Gastrocnemius medialis (tissue), 4 donors: ENCODE measurements at regions not wholly inside any gene's neighbourhood (a gene's known extent, or its start where the extent isn't known, plus 50 kb on each side); places are given as distances from the start of the nearest gene placed in this dataset.
"Not testable (repeated sequence)": the region's sequence is repeated elsewhere in the genome, so short reads cannot be mapped to it uniquely, and the experiment has no call there.

Experiments
- POLR2A ChIP-seq, 2 donors: fragments of 450-650 bp; IDR thresholded peaks; one replicate each; pipeline ENCODE4 v1.6.1; 2017; ENCODE audit warnings: antibody characterized with exemption in 2 of 2, mild to moderate bottlenecking in 2 of 2, moderate library complexity in 2 of 2
- TF ChIP-seq, protein P1 (sequence below), 5 experiments: fragments of 450-650 bp in 3 of 5; fragments of 200-600 bp in 2 of 5; sonication (generic) in 2 of 5; IDR thresholded peaks in 4 of 5; conservative IDR thresholded peaks in 1 of 5; 1 replicate in 4 of 5; 2 replicates in 1 of 5; pipeline ENCODE4 v1.5.1; 2016 to 2019; ENCODE audit warnings: antibody characterized with exemption in 5 of 5, mild to moderate bottlenecking in 3 of 5, moderate library complexity in 3 of 5

DNA sequence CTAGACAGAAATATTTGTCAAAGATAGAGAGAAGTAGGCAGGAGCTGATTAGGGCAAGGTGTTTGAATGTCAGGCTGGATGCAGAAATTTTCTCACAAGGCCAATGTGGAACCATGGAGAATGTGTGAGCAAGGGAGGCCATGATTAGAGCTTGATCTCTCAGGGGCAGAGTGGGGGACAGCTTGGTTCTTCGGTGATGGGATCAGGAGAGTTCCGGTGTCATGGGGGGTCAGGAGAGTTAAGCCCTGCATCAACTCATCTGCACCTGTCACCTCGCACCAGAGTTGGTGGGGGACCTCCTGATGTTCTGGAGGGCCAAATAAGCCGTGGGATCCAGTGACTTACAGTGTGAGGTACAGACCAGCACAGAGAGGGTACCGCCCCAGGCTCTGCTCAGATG, 175.1 kb upstream of the TPTE start:
- not testable (repeated sequence) for TF ChIP-seq POLR2A (IDR thresholded peaks at IDR 0.05)
- TF ChIP-seq, protein P1, sequence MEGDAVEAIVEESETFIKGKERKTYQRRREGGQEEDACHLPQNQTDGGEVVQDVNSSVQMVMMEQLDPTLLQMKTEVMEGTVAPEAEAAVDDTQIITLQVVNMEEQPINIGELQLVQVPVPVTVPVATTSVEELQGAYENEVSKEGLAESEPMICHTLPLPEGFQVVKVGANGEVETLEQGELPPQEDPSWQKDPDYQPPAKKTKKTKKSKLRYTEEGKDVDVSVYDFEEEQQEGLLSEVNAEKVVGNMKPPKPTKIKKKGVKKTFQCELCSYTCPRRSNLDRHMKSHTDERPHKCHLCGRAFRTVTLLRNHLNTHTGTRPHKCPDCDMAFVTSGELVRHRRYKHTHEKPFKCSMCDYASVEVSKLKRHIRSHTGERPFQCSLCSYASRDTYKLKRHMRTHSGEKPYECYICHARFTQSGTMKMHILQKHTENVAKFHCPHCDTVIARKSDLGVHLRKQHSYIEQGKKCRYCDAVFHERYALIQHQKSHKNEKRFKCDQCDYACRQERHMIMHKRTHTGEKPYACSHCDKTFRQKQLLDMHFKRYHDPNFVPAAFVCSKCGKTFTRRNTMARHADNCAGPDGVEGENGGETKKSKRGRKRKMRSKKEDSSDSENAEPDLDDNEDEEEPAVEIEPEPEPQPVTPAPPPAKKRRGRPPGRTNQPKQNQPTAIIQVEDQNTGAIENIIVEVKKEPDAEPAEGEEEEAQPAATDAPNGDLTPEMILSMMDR (IDR thresholded peaks at IDR 0.05 in 4 of 5, conservative IDR thresholded peaks at IDR 0.05 in 1 of 5): not testable (repeated sequence)
